ENCODE measurements at regions not wholly inside any gene's neighbourhood (a gene's known extent, or its start where the extent isn't known, plus 50 kb on each side); places are given as distances from the start of the nearest gene placed in this dataset.

- no peak for DNase-seq
Observed at GRCh38 chr9:134251296-134252069, 74.8 kb upstream of the RXRA start.

- DNase-seq: no peak
Observed at GRCh38 chr9:134252084-134252830, 74.0 kb upstream of the RXRA start.

GRCh38 chr9:134253606-134254205 lies 72.5 kb upstream of the RXRA start:
- no peak for DNase-seq

- DNase-seq: no peak
Observed at GRCh38 chr9:134258332-134258731, 67.9 kb upstream of the RXRA start.

GRCh38 chr9:134258828-134259546 lies 67.3 kb upstream of the RXRA start:
- DNase-seq: no peak

- DNase-seq: no peak
Observed at GRCh38 chr9:134259708-134260107, 66.5 kb upstream of the RXRA start.

- DNase-seq: no peak
Observed at GRCh38 chr9:134260801-134261200, 65.5 kb upstream of the RXRA start.

- DNase-seq: no peak
Observed at GRCh38 chr9:134262035-134262434, 64.2 kb upstream of the RXRA start.

GRCh38 chr9:134263596-134263995 lies 62.7 kb upstream of the RXRA start:
- no peak for DNase-seq

GRCh38 chr9:134264169-134264568 lies 62.1 kb upstream of the RXRA start:
- DNase-seq: no peak

- DNase-seq: no peak
Observed at GRCh38 chr9:134265078-134265477, 61.2 kb upstream of the RXRA start.

- no peak for DNase-seq
Observed at GRCh38 chr9:134266418-134266817, 59.8 kb upstream of the RXRA start.

- DNase-seq: no peak
Observed at GRCh38 chr9:134267305-134267880, 58.9 kb upstream of the RXRA start.

- DNase-seq: no peak
Observed at GRCh38 chr9:134267881-134268724, 58.2 kb upstream of the RXRA start.

GRCh38 chr9:134268747-134269146 lies 57.5 kb upstream of the RXRA start:
- no peak for DNase-seq

- no peak for DNase-seq
Observed at GRCh38 chr9:134271338-134272301, 54.6 kb upstream of the RXRA start.

GRCh38 chr9:134272302-134273023 lies 53.8 kb upstream of the RXRA start:
- DNase-seq: no peak

- DNase-seq: no peak
Observed at GRCh38 chr9:134273647-134274046, 52.6 kb upstream of the RXRA start.

- no peak for DNase-seq
Observed at GRCh38 chr9:134275375-134275774, 50.9 kb upstream of the RXRA start.
